T-helper 22 cell (primary cell): ENCODE measurements at regions not wholly inside any gene's neighbourhood (a gene's known extent, or its start where the extent isn't known, plus 50 kb on each side); places are given as distances from the start of the nearest gene placed in this dataset.
"Not testable (repeated sequence)": the region's sequence is repeated elsewhere in the genome, so short reads cannot be mapped to it uniquely, and the experiment has no call there.

Experiments
- DNase-seq: peaks from one replicate; pipeline ENCODE4 v3.0.0-alpha.2; 2020; ENCODE audit warnings: low read depth

- no peak for DNase-seq
These were observed 196.9 kb downstream of the ZIC5 start for GRCh38 chr13:99774644-99775043.

GRCh38 chr13:99768986-99769385, 202.6 kb downstream of the ZIC5 start:
- no peak for DNase-seq

- DNase-seq, result no peak
These were observed 204.9 kb downstream of the ZIC5 start for GRCh38 chr13:99766641-99767045.

GRCh38 chr13:99765869-99766268, 205.7 kb downstream of the ZIC5 start:
- DNase-seq, result no peak

GRCh38 chr13:99760456-99760855, 211.1 kb downstream of the ZIC5 start:
- no peak for DNase-seq

GRCh38 chr13:99759163-99759552, 212.4 kb downstream of the ZIC5 start:
- DNase-seq, result no peak

GRCh38 chr13:99758460-99759162, 213.0 kb downstream of the ZIC5 start:
- no peak for DNase-seq

GRCh38 chr13:99757756-99758459, 213.7 kb downstream of the ZIC5 start:
- no peak for DNase-seq

- no peak for DNase-seq
These were observed 215.3 kb downstream of the ZIC5 start for GRCh38 chr13:99756281-99756680.

- not testable (repeated sequence) for DNase-seq
These were observed 216.8 kb downstream of the ZIC5 start for GRCh38 chr13:99754750-99755149.

GRCh38 chr13:99752373-99752772, 219.2 kb downstream of the ZIC5 start:
- no peak for DNase-seq

GRCh38 chr13:99751517-99752199, 219.9 kb downstream of the ZIC5 start:
- no peak for DNase-seq

- DNase-seq, result no peak
These were observed 220.6 kb downstream of the ZIC5 start for GRCh38 chr13:99750951-99751350.

GRCh38 chr13:99749271-99750019, 222.1 kb downstream of the ZIC5 start:
- DNase-seq, result no peak

- DNase-seq, result no peak
These were observed 224.2 kb downstream of the ZIC5 start for GRCh38 chr13:99747403-99747710.

GRCh38 chr13:99746637-99747402, 224.7 kb downstream of the ZIC5 start:
- DNase-seq, result no peak

- DNase-seq, result no peak
These were observed 228.5 kb downstream of the ZIC5 start for GRCh38 chr13:99743094-99743493.

- no peak for DNase-seq
These were observed 229.6 kb downstream of the ZIC5 start for GRCh38 chr13:99741960-99742359.

GRCh38 chr13:99740251-99740979, 231.2 kb downstream of the ZIC5 start:
- no peak for DNase-seq

- DNase-seq, result no peak
These were observed 232.9 kb downstream of the ZIC5 start for GRCh38 chr13:99738626-99739025.
